ENCODE measurements at regions not wholly inside any gene's neighbourhood (a gene's known extent, or its start where the extent isn't known, plus 50 kb on each side); places are given as distances from the start of the nearest gene placed in this dataset.

- TF ChIP-seq, protein P1, sequence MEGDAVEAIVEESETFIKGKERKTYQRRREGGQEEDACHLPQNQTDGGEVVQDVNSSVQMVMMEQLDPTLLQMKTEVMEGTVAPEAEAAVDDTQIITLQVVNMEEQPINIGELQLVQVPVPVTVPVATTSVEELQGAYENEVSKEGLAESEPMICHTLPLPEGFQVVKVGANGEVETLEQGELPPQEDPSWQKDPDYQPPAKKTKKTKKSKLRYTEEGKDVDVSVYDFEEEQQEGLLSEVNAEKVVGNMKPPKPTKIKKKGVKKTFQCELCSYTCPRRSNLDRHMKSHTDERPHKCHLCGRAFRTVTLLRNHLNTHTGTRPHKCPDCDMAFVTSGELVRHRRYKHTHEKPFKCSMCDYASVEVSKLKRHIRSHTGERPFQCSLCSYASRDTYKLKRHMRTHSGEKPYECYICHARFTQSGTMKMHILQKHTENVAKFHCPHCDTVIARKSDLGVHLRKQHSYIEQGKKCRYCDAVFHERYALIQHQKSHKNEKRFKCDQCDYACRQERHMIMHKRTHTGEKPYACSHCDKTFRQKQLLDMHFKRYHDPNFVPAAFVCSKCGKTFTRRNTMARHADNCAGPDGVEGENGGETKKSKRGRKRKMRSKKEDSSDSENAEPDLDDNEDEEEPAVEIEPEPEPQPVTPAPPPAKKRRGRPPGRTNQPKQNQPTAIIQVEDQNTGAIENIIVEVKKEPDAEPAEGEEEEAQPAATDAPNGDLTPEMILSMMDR (IDR thresholded peaks at IDR 0.05) = no peak
- TF ChIP-seq POLR2A (IDR thresholded peaks at IDR 0.05) (no peak), POLR2AphosphoS5 (IDR thresholded peaks at IDR 0.05) (no peak)
Observed at GRCh38 chr9:124139001-124139400, 118.7 kb upstream of the NEK6 start.

Measured in breast epithelium (tissue), 3 donors.